Vagina (tissue), 2 donors: ENCODE measurements at regions not wholly inside any gene's neighbourhood (a gene's known extent, or its start where the extent isn't known, plus 50 kb on each side); places are given as distances from the start of the nearest gene placed in this dataset.

Source experiments
- POLR2A ChIP-seq, 2 donors: fragments of 450-650 bp; IDR thresholded peaks; one replicate each; pipeline ENCODE4 v1.6.1; 2017; ENCODE audit warnings: antibody characterized with exemption in 2 of 2, mild to moderate bottlenecking in 2 of 2, moderate library complexity in 2 of 2
- POLR2AphosphoS5 ChIP-seq, 2 donors: sonication (generic); formaldehyde crosslinking; IDR thresholded peaks; one replicate each; pipeline ENCODE4 v1.9.0; 2017; ENCODE audit warnings: antibody characterized with exemption in 2 of 2, mild to moderate bottlenecking in 2 of 2, low read depth in 1 of 2; ENCODE audit not compliant: insufficient read depth in 1 of 2
- TF ChIP-seq, protein P1 (sequence below), 3 experiments: fragments of 450-650 bp in 2 of 3; fragments of 200-600 bp in 1 of 3; sonication (generic) in 1 of 3; IDR thresholded peaks; one replicate each; pipeline ENCODE4 v1.5.1; 2017 to 2019; ENCODE audit warnings: antibody characterized with exemption in 3 of 3, mild to moderate bottlenecking in 2 of 3, moderate library complexity in 2 of 3

DNA sequence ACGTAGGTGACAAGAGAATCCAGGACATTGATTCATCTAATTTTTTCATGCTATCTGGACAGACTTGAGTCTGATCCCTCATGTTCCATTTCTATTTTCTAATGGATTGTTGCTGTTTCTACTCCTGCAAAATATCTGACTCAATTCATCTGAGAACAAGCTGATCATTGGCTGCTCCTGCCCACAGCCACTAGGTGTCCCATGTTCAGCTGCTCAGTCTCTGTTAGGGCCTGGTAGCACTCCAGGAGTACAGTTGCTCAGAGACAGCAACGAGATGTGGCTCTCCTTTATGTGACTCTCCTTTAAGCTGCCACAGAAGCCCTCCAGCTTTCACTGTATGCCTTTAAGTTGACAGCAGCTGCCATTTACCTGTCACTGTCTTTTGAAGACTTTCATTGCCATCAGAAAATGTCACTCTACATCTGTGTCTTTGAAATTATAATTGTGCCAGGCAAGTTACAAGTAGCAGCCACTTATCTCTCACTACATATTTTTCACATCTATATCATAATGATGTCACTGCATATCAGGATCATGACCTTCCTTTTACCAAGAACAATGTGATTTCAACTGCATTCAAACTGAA is 1944.2 kb upstream of the NUDT12 start:
- TF ChIP-seq, protein P1, sequence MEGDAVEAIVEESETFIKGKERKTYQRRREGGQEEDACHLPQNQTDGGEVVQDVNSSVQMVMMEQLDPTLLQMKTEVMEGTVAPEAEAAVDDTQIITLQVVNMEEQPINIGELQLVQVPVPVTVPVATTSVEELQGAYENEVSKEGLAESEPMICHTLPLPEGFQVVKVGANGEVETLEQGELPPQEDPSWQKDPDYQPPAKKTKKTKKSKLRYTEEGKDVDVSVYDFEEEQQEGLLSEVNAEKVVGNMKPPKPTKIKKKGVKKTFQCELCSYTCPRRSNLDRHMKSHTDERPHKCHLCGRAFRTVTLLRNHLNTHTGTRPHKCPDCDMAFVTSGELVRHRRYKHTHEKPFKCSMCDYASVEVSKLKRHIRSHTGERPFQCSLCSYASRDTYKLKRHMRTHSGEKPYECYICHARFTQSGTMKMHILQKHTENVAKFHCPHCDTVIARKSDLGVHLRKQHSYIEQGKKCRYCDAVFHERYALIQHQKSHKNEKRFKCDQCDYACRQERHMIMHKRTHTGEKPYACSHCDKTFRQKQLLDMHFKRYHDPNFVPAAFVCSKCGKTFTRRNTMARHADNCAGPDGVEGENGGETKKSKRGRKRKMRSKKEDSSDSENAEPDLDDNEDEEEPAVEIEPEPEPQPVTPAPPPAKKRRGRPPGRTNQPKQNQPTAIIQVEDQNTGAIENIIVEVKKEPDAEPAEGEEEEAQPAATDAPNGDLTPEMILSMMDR (IDR thresholded peaks at IDR 0.05) = no peak
- TF ChIP-seq POLR2A (IDR thresholded peaks at IDR 0.05) (no peak), POLR2AphosphoS5 (IDR thresholded peaks at IDR 0.05; ENCODE audit: insufficient read depth in 1 of 2, low read depth in 1 of 2) (no peak)
